Neural progenitor cell (in vitro differentiated cells): ENCODE measurements at regions not wholly inside any gene's neighbourhood (a gene's known extent, or its start where the extent isn't known, plus 50 kb on each side); places are given as distances from the start of the nearest gene placed in this dataset.

Experiments used
- DNase-seq: peaks from one replicate; pipeline ENCODE4 v3.0.0-alpha.2; 2016; ENCODE audit warnings: low spot score
- H2AFZ ChIP-seq: fragments of 200-600 bp; sonication (generic); replicated peaks from 2 replicates; pipeline ENCODE4 v1.6.1; 2016; ENCODE audit warnings: antibody characterized with exemption
- H3F3A ChIP-seq: fragments of 200-600 bp; sonication (generic); 2 replicates; pipeline ENCODE4 v1.6.1; 2016; ENCODE audit warnings: antibody characterized with exemption, low read depth
- H3K27ac ChIP-seq: fragments of 200-600 bp; sonication (generic); 2 replicates; pipeline ENCODE4 v1.5.1; 2016; ENCODE audit warnings: mild to moderate bottlenecking
- H3K27me3 ChIP-seq: fragments of 200-600 bp; sonication (generic); 2 replicates; pipeline ENCODE4 v1.6.1; 2016; ENCODE audit warnings: mild to moderate bottlenecking, moderate library complexity
- H3K36me3 ChIP-seq: fragments of 200-600 bp; sonication (generic); 2 replicates; pipeline ENCODE4 v1.5.1; 2016
- H3K4me1 ChIP-seq: fragments of 200-600 bp; sonication (generic); 2 replicates; pipeline ENCODE4 v1.6.1; 2016; ENCODE audit warnings: mixed run types
- H3K4me2 ChIP-seq: fragments of 200-600 bp; sonication (generic); 2 replicates; pipeline ENCODE4 v1.6.1; 2016
- H3K4me3 ChIP-seq: fragments of 200-600 bp; sonication (generic); 2 replicates; pipeline ENCODE4 v1.5.1; 2016
- H3K79me2 ChIP-seq: fragments of 200-600 bp; sonication (generic); 2 replicates; pipeline ENCODE4 v1.6.1; 2016; ENCODE audit warnings: low read depth
- H3K9ac ChIP-seq: fragments of 200-600 bp; sonication (generic); 2 replicates; pipeline ENCODE4 v1.6.1; 2016
- H3K9me3 ChIP-seq: fragments of 200-600 bp; sonication (generic); 2 replicates; pipeline ENCODE4 v1.5.1; 2016; ENCODE audit warnings: low read depth
- H4K20me1 ChIP-seq: fragments of 200-600 bp; sonication (generic); 2 replicates; pipeline ENCODE4 v1.6.1; 2016; ENCODE audit warnings: low read depth
- H3K27ac Mint-ChIP-seq: 3 replicates; pipeline ENCODE4 v1.8.0; 2021; ENCODE audit warnings: mixed read lengths
- H3K27me3 Mint-ChIP-seq: 2 replicates; pipeline ENCODE4 v1.8.0; 2022; ENCODE audit warnings: low read depth, mild to moderate bottlenecking, inconsistent platforms, moderate library complexity, mixed read lengths; ENCODE audit not compliant: insufficient read depth
- H3K36me3 Mint-ChIP-seq: 3 replicates; pipeline ENCODE4 v1.8.0; 2021; ENCODE audit warnings: mixed read lengths
- H3K4me1 Mint-ChIP-seq: 3 replicates; pipeline ENCODE4 v1.8.0; 2021; ENCODE audit warnings: mixed read lengths
- H3K4me3 Mint-ChIP-seq: 3 replicates; pipeline ENCODE4 v1.8.0; 2021; ENCODE audit warnings: mild to moderate bottlenecking, moderate library complexity, mixed read lengths
- H3K9me3 Mint-ChIP-seq: 3 replicates; pipeline ENCODE4 v1.8.0; 2020; ENCODE audit warnings: mixed read lengths
- EZH2 ChIP-seq: fragments of 200-600 bp; sonication (generic); IDR thresholded peaks from 2 replicates; pipeline ENCODE4 v1.6.1; 2017; ENCODE audit warnings: antibody characterized with exemption, mild to moderate bottlenecking, moderate library complexity
- EZH2phosphoT487 ChIP-seq: fragments of 200-600 bp; sonication (generic); IDR thresholded peaks from 2 replicates; pipeline ENCODE4 v1.6.1; 2017; ENCODE audit warnings: antibody characterized with exemption
- TF ChIP-seq, protein P1 (sequence below): fragments of 200-600 bp; sonication (generic); IDR thresholded peaks from 2 replicates; pipeline ENCODE4 v1.5.1; 2017; ENCODE audit warnings: antibody characterized with exemption, mild to moderate bottlenecking

DNA sequence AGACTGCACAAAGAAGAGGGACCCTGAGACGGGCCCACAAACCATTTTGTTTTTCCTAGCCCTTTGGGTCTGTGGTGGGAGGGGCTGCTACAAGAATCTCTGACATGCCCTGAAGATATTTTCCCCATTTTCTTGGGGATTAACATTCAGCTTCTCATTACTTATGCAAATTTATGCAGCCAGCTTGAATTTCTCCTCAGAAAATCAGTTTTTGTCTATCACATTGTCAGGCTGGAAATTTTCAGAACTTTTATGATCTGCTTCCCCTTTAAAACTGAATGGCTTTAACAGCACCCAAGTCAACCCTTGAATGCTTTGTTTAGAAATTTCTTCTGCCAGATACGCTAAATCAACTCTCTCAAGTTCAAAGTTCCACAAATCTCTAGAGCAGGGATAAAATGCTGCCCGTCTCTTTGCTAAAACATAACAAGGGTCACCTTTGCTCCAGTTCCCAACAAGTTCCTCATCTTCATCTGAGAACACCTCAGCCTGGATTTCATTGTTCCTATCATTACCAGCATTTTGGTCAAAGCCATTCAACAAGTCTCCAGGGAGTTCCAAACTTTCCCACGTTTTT is 560.0 kb upstream of the KCND2 start:
- Histone ChIP-seq H3K4me1 (no peaks in the 10 kb centered on the region), H3K4me2 (no peak overlapping the region), H3K79me2 (no peaks in the 10 kb centered on the region), H3K4me3 (no peak overlapping the region), H3K27me3 (no peaks in the 10 kb centered on the region), H3K9me3 (no peaks in the 10 kb centered on the region), H3F3A (no peaks in the 10 kb centered on the region), H3K9ac (no peak overlapping the region), H3K27ac (no peak overlapping the region), H2AFZ (no peak overlapping the region), H3K36me3 (no peaks in the 10 kb centered on the region), H4K20me1 (no peaks in the 10 kb centered on the region)
- no peaks in the 10 kb centered on the region for H3K27me3 Mint-ChIP-seq
- peaks cover 2% of the 10 kb centered on the region for H3K9me3 Mint-ChIP-seq
- H3K36me3 Mint-ChIP-seq, result no peaks in the 10 kb centered on the region
- H3K27ac Mint-ChIP-seq, result no peak overlapping the region
- DNase-seq, result no peak
- H3K4me1 Mint-ChIP-seq, result no peaks in the 10 kb centered on the region
- H3K4me3 Mint-ChIP-seq, result no peak overlapping the region
- TF ChIP-seq EZH2 (no peak), EZH2phosphoT487 (no peak)
- TF ChIP-seq, protein P1, sequence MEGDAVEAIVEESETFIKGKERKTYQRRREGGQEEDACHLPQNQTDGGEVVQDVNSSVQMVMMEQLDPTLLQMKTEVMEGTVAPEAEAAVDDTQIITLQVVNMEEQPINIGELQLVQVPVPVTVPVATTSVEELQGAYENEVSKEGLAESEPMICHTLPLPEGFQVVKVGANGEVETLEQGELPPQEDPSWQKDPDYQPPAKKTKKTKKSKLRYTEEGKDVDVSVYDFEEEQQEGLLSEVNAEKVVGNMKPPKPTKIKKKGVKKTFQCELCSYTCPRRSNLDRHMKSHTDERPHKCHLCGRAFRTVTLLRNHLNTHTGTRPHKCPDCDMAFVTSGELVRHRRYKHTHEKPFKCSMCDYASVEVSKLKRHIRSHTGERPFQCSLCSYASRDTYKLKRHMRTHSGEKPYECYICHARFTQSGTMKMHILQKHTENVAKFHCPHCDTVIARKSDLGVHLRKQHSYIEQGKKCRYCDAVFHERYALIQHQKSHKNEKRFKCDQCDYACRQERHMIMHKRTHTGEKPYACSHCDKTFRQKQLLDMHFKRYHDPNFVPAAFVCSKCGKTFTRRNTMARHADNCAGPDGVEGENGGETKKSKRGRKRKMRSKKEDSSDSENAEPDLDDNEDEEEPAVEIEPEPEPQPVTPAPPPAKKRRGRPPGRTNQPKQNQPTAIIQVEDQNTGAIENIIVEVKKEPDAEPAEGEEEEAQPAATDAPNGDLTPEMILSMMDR, result no peak

DNA sequence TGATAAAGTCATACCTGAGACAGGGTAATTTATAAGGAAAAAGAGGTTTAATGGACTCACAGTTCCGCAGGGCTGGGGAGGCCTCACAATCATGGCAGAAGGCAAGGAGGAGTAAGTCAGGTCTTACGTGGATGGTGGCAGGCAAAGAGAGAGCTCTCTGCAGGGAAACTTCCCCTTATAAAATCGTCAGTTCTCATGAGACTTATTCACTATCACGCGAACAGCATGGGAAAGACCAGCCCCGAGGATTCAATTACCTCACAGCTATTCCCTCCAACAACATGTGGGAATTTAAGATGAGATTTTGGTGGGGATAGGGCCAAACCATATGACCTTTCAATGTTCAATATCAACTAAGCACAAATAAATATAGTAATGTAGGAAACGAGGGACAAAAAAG is 559.4 kb upstream of the KCND2 start:
- H2AFZ ChIP-seq, result no peak overlapping the region
- peaks cover 2% of the 10 kb centered on the region for H3K9me3 Mint-ChIP-seq
- no peak for TF ChIP-seq EZH2phosphoT487
- TF ChIP-seq EZH2, result no peak
- TF ChIP-seq, protein P1, result no peak
- no peaks in the 10 kb centered on the region for H3K36me3 Mint-ChIP-seq
- H3K36me3 ChIP-seq, result no peaks in the 10 kb centered on the region
- H3K27ac Mint-ChIP-seq, result no peak overlapping the region
- H3K27me3 ChIP-seq, result no peaks in the 10 kb centered on the region
- H3K79me2 ChIP-seq, result no peaks in the 10 kb centered on the region
- no peaks in the 10 kb centered on the region for H3K4me1 ChIP-seq
- H3K9ac ChIP-seq, result no peak overlapping the region
- H3K4me3 ChIP-seq, result no peak overlapping the region
- H3K4me2 ChIP-seq, result no peak overlapping the region
- no peaks in the 10 kb centered on the region for H3K4me1 Mint-ChIP-seq
- no peaks in the 10 kb centered on the region for H3K27me3 Mint-ChIP-seq
- H3K4me3 Mint-ChIP-seq, result no peak overlapping the region
- no peaks in the 10 kb centered on the region for H3K9me3 ChIP-seq
- no peak for DNase-seq
- no peaks in the 10 kb centered on the region for H3F3A ChIP-seq
- H4K20me1 ChIP-seq, result no peaks in the 10 kb centered on the region
- no peak overlapping the region for H3K27ac ChIP-seq

DNA sequence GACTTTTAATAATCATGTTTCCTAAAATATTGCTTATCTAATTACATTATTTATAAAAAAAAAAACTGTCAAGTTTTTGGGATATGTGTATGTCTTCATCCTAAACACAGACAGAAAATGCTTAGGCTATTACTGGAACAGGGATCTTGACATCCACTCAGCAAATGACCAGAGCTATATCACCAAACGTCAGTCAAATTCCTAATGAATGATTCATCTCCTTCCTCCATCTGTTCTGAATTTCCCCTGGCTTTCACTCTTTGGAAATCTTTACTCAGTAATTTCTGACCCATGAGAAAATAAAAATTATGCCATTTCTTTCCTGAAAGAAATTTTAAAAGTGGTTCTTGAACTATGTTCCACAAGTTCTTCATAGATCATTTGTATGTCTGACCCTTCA is 552.4 kb upstream of the KCND2 start:
- no peak overlapping the region for H3K4me2 ChIP-seq
- no peaks in the 10 kb centered on the region for H3K27me3 ChIP-seq
- peaks cover 7% of the 10 kb centered on the region for H3K4me1 ChIP-seq
- Mint-ChIP-seq H3K4me1 (peaks cover 12% of the 10 kb centered on the region), H3K4me3 (no peak overlapping the region), H3K27me3 (peaks cover 2% of the 10 kb centered on the region), H3K27ac (no peak overlapping the region), H3K9me3 (no peaks in the 10 kb centered on the region), H3K36me3 (no peaks in the 10 kb centered on the region)
- no peaks in the 10 kb centered on the region for H4K20me1 ChIP-seq
- TF ChIP-seq EZH2, result no peak
- TF ChIP-seq, protein P1, result no peak
- H2AFZ ChIP-seq, result no peak overlapping the region
- no peak overlapping the region for H3K9ac ChIP-seq
- no peak overlapping the region for H3K27ac ChIP-seq
- no peak overlapping the region for H3K4me3 ChIP-seq
- no peaks in the 10 kb centered on the region for H3K36me3 ChIP-seq
- no peaks in the 10 kb centered on the region for H3K79me2 ChIP-seq
- DNase-seq, result no peak
- H3K9me3 ChIP-seq, result no peaks in the 10 kb centered on the region
- H3F3A ChIP-seq, result no peaks in the 10 kb centered on the region
